CD14-positive monocyte (primary cell): ENCODE measurements at regions not wholly inside any gene's neighbourhood (a gene's known extent, or its start where the extent isn't known, plus 50 kb on each side); places are given as distances from the start of the nearest gene placed in this dataset.

Experiments used
- DNase-seq, 3 donors: peaks; one replicate each; pipeline ENCODE4 v3.0.0-alpha.2; 2011 to 2022
- H2AFZ ChIP-seq: 2 replicates; pipeline ENCODE4 v1.6.0; 2012; ENCODE audit warnings: mild to moderate bottlenecking, low read depth, low read length, inconsistent platforms; ENCODE audit not compliant: insufficient read depth, poor library complexity, severe bottlenecking
- H3K27ac ChIP-seq, 2 donors: 1 replicate in 1 of 2; 2 replicates in 1 of 2; pipeline ENCODE4 v1.5.1; 2012 to 2013; ENCODE audit warnings: low read length in 2 of 2, control low read depth in 1 of 2, inconsistent platforms in 1 of 2, low read depth in 1 of 2, mild to moderate bottlenecking in 1 of 2
- H3K27me3 ChIP-seq, 2 donors: one replicate each; pipeline versions ENCODE4 v1.6.0 to v1.6.1; 2011 to 2013; ENCODE audit warnings: low read length in 2 of 2; ENCODE audit not compliant: control insufficient read depth in 2 of 2, insufficient read depth in 2 of 2
- H3K36me3 ChIP-seq, 2 donors: replicated peaks in 1 of 2; 1 replicate in 1 of 2; 2 replicates in 1 of 2; pipeline versions ENCODE4 v1.5.1 to v1.6.1; 2012 to 2013; ENCODE audit warnings: low read length in 2 of 2, control low read depth in 1 of 2, inconsistent platforms in 1 of 2, mild to moderate bottlenecking in 1 of 2; ENCODE audit not compliant: insufficient read depth in 2 of 2, control insufficient read depth in 1 of 2
- H3K4me1 ChIP-seq, 2 donors: 1 replicate in 1 of 2; 2 replicates in 1 of 2; pipeline versions ENCODE4 v1.5.1 to v1.6.1; 2012 to 2013; ENCODE audit warnings: low read length in 2 of 2, control low read depth in 1 of 2, inconsistent platforms in 1 of 2, mild to moderate bottlenecking in 1 of 2, moderate library complexity in 1 of 2; ENCODE audit not compliant: insufficient read depth in 2 of 2, control insufficient read depth in 1 of 2
- H3K4me2 ChIP-seq: replicated peaks from 2 replicates; pipeline ENCODE3; 2012; ENCODE audit warnings: low read length, moderate library complexity, mild to moderate bottlenecking; ENCODE audit not compliant: poor library complexity, severe bottlenecking; ENCODE audit errors: extremely low read depth
- H3K4me3 ChIP-seq, 3 experiments: fragments of 200-600 bp in 1 of 3; sonication (generic) in 1 of 3; replicated peaks in 1 of 3; 1 replicate in 2 of 3; 2 replicates in 1 of 3; pipeline ENCODE4 v1.5.1; 2011 to 2013; ENCODE audit warnings: low read length in 3 of 3, mild to moderate bottlenecking in 3 of 3, control low read depth in 2 of 3, low read depth in 2 of 3, inconsistent platforms in 1 of 3, moderate library complexity in 1 of 3
- H3K79me2 ChIP-seq: 2 replicates; pipeline ENCODE4 v1.6.0; 2012; ENCODE audit warnings: mild to moderate bottlenecking, control low read depth, inconsistent platforms, low read length, moderate library complexity; ENCODE audit not compliant: insufficient read depth
- H3K9ac ChIP-seq: 2 replicates; pipeline ENCODE4 v1.6.0; 2017; ENCODE audit warnings: low read length, mild to moderate bottlenecking; ENCODE audit not compliant: insufficient read depth, poor library complexity, severe bottlenecking
- H3K9me3 ChIP-seq, 2 donors: replicated peaks in 1 of 2; 1 replicate in 1 of 2; 2 replicates in 1 of 2; pipeline versions ENCODE4 v1.5.1 to v1.6.1; 2012 to 2013; ENCODE audit warnings: low read length in 2 of 2, control low read depth in 1 of 2; ENCODE audit not compliant: control insufficient read depth in 1 of 2, insufficient read depth in 1 of 2
- H4K20me1 ChIP-seq: 2 replicates; pipeline ENCODE4 v1.6.0; 2012; ENCODE audit warnings: mild to moderate bottlenecking, low read length, control low read depth, moderate library complexity; ENCODE audit not compliant: insufficient read depth
- H3K27ac Mint-ChIP-seq, 7 donors: one replicate each; pipeline ENCODE4 v1.8.0; 2020; ENCODE audit warnings: mild to moderate bottlenecking in 7 of 7, mixed read lengths in 7 of 7, moderate library complexity in 6 of 7, inconsistent platforms in 2 of 7
- H3K27me3 Mint-ChIP-seq, 3 donors: one replicate each; pipeline ENCODE4 v1.8.0; 2021 to 2022; ENCODE audit warnings: low read depth in 3 of 3, mild to moderate bottlenecking in 3 of 3, mixed read lengths in 3 of 3, moderate library complexity in 3 of 3, inconsistent platforms in 1 of 3
- H3K36me3 Mint-ChIP-seq, 2 donors: one replicate each; pipeline ENCODE4 v1.8.0; 2020; ENCODE audit warnings: mixed read lengths in 2 of 2, inconsistent platforms in 1 of 2, mild to moderate bottlenecking in 1 of 2
- H3K4me1 Mint-ChIP-seq: one replicate; pipeline ENCODE4 v1.8.0; 2020; ENCODE audit warnings: mild to moderate bottlenecking, mixed read lengths
- H3K4me3 Mint-ChIP-seq, 2 donors: one replicate each; pipeline ENCODE4 v1.8.0; 2020; ENCODE audit warnings: mild to moderate bottlenecking in 2 of 2, mixed read lengths in 2 of 2, moderate library complexity in 1 of 2
- H3K9me3 Mint-ChIP-seq, 7 donors: one replicate each; pipeline ENCODE4 v1.8.0; 2020 to 2022; ENCODE audit warnings: mixed read lengths in 7 of 7, mild to moderate bottlenecking in 6 of 7, moderate library complexity in 6 of 7, inconsistent platforms in 2 of 7
- WGBS: methylation state at CpG from one replicate; pipeline ENCODE4 v1.1.5; 2013; ENCODE audit warnings: missing lambda C conversion rate; ENCODE audit not compliant: insufficient coverage; 5-methylcytosine and 5-hydroxymethylcytosine counted together
- intact Hi-C, 2 donors: fragments of 100-400 bp; cut with micrococcal nuclease; formaldehyde crosslinking; loops; one replicate each; pipeline versions ENCODE4 v1.15.0 to v1.15.1; 2023
- TF ChIP-seq, protein P1 (sequence below): fragments of 200-600 bp; IDR thresholded peaks from one replicate; pipeline ENCODE4 v1.8.0; 2022; ENCODE audit warnings: antibody characterized with exemption, mild to moderate bottlenecking

DNA sequence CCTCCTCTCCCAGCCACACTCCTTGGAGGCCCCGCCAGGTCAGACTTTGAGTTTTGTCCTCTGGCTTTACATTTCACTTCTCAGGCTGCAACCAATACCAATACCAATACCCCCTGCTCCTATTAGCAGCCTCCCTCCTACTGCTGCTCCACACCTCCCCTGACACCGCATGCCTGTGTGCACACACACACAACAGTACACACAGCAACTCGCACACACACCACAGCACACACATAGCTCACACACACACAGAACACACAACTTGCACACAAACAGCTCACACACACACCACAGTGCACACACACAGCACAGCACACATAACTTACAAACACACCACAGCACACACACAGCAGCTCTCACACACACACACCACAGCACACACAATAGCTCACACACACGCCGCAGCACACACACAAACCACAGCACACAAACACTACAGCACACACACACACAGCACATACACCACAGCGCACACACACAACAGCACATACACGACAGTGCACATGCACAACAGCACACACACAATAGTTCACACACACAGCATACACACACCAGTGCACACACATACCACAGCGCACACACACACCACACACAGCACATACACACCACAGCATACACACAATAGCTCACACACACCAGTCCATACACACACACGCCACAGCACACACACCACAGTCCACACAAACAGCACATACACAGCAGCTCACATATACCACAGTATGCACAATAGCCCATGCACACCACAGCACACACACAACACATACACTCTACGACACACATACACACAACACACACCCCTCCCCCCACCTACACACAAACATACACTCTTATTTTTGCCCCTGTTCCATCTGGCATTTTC is 204.7 kb downstream of the UACA start:
- Histone ChIP-seq H3K79me2 (no peaks in the 10 kb centered on the region), H3K4me2 (peak overlapping the region; percentile 37), H3K9me3 (no peaks in the 10 kb centered on the region), H3K4me3 (peak overlapping the region in 1 of 3 experiments; percentile 16), H3K9ac (no peak overlapping the region), H3K4me1 (peaks cover 13 to 17% of the 10 kb centered on the region in 2 donors), H2AFZ (peak overlapping the region; percentile 12), H4K20me1 (no peaks in the 10 kb centered on the region), H3K27me3 (no peaks in the 10 kb centered on the region), H3K36me3 (no peaks in the 10 kb centered on the region), H3K27ac (no peak overlapping the region)
- peaks cover 2% of the 10 kb centered on the region for H3K4me1 Mint-ChIP-seq
- peaks cover 0 to 19% (median 3%) of the 10 kb centered on the region in 3 donors for H3K27me3 Mint-ChIP-seq
- H3K4me3 Mint-ChIP-seq: no peak overlapping the region
- peaks cover 0 to 1% (median 0%) of the 10 kb centered on the region in 7 donors for H3K9me3 Mint-ChIP-seq
- no peak overlapping the region for H3K27ac Mint-ChIP-seq
- DNase-seq: no peak
- intact Hi-C loops: no loop called here
- 82% methylated on average over 9 of the region's 10 CpGs for WGBS
- TF ChIP-seq, protein P1, sequence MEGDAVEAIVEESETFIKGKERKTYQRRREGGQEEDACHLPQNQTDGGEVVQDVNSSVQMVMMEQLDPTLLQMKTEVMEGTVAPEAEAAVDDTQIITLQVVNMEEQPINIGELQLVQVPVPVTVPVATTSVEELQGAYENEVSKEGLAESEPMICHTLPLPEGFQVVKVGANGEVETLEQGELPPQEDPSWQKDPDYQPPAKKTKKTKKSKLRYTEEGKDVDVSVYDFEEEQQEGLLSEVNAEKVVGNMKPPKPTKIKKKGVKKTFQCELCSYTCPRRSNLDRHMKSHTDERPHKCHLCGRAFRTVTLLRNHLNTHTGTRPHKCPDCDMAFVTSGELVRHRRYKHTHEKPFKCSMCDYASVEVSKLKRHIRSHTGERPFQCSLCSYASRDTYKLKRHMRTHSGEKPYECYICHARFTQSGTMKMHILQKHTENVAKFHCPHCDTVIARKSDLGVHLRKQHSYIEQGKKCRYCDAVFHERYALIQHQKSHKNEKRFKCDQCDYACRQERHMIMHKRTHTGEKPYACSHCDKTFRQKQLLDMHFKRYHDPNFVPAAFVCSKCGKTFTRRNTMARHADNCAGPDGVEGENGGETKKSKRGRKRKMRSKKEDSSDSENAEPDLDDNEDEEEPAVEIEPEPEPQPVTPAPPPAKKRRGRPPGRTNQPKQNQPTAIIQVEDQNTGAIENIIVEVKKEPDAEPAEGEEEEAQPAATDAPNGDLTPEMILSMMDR: no peak
- no peaks in the 10 kb centered on the region for H3K36me3 Mint-ChIP-seq

DNA sequence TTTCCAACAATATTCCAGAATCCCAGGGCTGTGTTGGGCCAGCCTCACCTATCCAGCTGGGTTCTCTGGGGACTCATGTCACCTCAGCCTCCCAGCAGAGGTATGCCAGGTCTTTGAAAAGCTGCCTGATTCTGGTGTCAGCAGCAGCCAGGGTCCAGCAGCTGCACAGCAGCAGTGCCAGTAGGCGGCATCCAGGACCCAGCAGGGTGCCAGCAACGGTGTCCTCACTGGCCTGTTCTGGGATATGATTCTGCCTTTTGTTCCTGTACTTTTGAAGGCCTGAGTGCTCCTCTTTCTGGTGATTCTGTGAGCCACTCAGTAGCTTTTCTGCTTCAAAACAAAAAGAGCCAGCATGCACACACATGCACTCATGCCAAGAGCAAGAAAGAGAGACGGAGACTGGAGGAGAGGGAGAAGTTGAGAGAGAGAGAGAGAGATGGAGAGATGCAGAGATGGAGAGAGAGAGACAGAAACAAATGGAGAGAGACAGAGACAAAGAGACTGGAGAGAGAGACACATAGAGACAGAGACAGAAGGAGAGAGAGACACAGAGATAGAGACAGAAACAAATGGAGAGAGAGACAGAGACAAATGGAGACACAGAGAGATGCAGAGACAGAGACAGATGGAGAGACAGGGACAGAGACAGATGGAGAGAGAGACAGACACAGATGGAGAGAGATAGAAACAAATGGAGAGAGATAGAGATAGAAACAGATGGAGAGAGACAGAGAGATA is 205.7 kb downstream of the UACA start:
- H3K4me3 Mint-ChIP-seq: no peak overlapping the region
- Histone ChIP-seq H3K4me2 (no peak overlapping the region), H3K36me3 (no peaks in the 10 kb centered on the region), H4K20me1 (no peaks in the 10 kb centered on the region), H3K4me1 (peaks cover 13 to 17% of the 10 kb centered on the region in 2 donors), H3K27me3 (no peaks in the 10 kb centered on the region), H3K79me2 (no peaks in the 10 kb centered on the region), H3K4me3 (no peak overlapping the region), H3K9me3 (no peaks in the 10 kb centered on the region), H2AFZ (no peak overlapping the region), H3K9ac (no peak overlapping the region), H3K27ac (no peak overlapping the region)
- DNase-seq: no peak
- TF ChIP-seq, protein P1: no peak
- 74% methylated on average over 3 of the region's 3 CpGs for WGBS
- peaks cover 0 to 17% (median 3%) of the 10 kb centered on the region in 3 donors for H3K27me3 Mint-ChIP-seq
- intact Hi-C loops: no loop called here
- H3K4me1 Mint-ChIP-seq: peaks cover 2% of the 10 kb centered on the region
- no peak overlapping the region for H3K27ac Mint-ChIP-seq
- H3K9me3 Mint-ChIP-seq: peaks cover 0 to 1% (median 0%) of the 10 kb centered on the region in 7 donors
- no peaks in the 10 kb centered on the region for H3K36me3 Mint-ChIP-seq
